ENCODE measurements at regions not wholly inside any gene's neighbourhood (a gene's known extent, or its start where the extent isn't known, plus 50 kb on each side); places are given as distances from the start of the nearest gene placed in this dataset.

- DNase-seq (ENCODE audit: extremely low read depth in 1 of 2, low read depth in 1 of 2): no peak
These were observed 139.3 kb downstream of the IRF8 start for GRCh38 chr16:86037999-86038925.

DNA sequence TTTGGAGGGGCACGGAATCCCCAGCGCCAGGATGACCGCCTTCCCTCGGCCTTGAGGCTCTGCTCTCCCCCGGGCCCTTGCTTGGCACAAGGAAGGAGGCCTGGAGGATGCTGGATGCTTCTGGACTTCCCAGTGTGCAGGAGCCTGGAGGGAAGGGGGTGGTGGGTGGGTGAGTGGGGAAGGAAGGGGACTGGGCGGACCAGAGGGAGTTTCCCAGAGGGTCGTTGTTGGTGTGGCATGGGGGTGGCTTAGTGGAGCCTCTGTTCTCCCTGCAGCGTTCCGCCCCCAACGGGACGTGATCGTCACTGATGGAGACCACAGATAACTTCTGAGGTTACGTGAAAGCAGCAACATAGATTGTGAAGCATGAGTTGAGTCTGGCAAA is 140.0 kb downstream of the IRF8 start:
- peak in 1 of 2 donors; percentile 10 for DNase-seq (ENCODE audit: extremely low read depth in 1 of 2, low read depth in 1 of 2)

- DNase-seq (ENCODE audit: extremely low read depth in 1 of 2, low read depth in 1 of 2): no peak
These were observed 140.6 kb downstream of the IRF8 start for GRCh38 chr16:86039606-86040005.

DNA sequence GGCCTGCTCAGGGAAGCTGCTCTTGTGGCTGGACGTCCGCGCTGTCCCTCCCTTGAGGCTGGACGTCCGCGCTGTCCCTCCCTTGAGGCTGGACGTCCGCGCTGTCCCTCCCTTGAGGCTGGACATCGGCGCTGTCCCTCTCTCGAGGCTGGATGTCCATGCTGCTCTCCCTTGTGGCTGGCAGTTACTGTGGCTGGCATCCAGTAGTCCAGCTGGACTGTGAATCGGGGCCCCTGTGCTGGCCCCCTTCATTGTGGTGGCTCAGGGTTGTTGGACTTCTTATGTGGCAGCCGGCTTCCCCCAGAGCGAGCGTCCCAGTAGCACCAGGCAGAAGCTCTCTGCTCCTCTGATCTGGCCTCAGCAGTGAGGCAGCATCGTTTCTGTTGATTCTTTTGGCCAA is 141.5 kb downstream of the IRF8 start:
- no peak for DNase-seq (ENCODE audit: extremely low read depth in 1 of 2, low read depth in 1 of 2)

DNA sequence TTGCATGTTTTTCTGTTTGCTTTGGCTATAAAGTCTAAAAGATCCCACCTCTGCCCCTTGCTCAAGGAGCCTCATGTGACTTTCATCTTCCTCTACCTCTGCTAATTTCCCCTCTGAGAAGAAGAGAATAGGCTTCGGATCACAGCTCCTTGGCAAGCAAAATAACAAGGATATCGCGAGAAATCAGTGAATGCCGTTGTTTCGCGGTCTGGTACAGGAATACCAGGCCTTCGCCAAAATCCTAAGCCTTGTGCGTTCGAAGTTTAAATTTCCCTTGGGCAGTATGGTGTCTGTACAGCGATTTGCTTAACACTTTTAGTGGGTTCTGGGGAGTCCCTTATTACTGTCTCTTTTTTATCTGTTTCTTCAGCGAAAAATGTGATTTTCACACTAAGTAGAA is 142.3 kb downstream of the IRF8 start:
- DNase-seq (ENCODE audit: extremely low read depth in 1 of 2, low read depth in 1 of 2): no peak

GRCh38 chr16:86041807-86042206 is 142.8 kb downstream of the IRF8 start:
- DNase-seq (ENCODE audit: extremely low read depth in 1 of 2, low read depth in 1 of 2): no peak

- no peak for DNase-seq (ENCODE audit: extremely low read depth in 1 of 2, low read depth in 1 of 2)
These were observed 143.4 kb downstream of the IRF8 start for GRCh38 chr16:86042393-86042792.

DNA sequence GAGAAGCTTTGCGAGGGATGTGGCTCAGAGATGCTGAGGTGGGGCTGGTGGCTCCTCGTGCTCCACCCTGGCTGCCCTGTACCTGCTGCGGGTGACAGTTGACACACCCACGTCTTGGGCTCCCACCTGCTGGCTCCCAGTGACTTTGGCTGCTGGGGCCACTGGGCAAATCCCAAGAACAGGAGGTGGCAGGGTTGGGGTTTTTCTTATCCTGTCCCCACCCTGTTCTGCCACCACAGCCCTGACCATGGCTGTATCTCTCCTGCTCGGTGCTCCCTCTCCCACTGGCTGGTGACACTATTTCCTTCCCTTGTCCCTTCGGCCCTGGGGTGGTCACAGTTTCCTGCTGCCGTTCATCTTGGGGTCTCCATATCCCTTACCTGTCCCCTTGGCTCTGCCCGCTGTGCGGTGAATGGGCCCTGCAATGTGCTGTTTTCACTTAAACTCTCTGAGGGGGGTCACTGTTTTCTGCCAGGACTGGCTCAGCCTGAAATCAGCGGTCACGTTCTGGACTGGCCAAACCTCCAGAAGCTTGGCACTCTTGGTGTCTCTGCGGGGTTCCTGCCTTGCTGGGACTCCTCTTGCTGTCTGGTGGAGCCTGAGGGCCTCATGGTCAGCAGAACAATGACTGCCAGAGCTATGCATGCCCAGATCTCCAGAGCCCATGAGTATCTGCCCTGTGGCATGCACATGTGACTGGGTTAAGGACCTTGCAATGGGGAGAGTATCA is 144.2 kb downstream of the IRF8 start:
- DNase-seq (ENCODE audit: extremely low read depth in 1 of 2, low read depth in 1 of 2): no peak

GRCh38 chr16:86044241-86044671 is 145.3 kb downstream of the IRF8 start:
- no peak for DNase-seq (ENCODE audit: extremely low read depth in 1 of 2, low read depth in 1 of 2)

- peak in 1 of 2 donors; percentile 29 for DNase-seq (ENCODE audit: extremely low read depth in 1 of 2, low read depth in 1 of 2)
These were observed 146.1 kb downstream of the IRF8 start for GRCh38 chr16:86044881-86045590.

DNA sequence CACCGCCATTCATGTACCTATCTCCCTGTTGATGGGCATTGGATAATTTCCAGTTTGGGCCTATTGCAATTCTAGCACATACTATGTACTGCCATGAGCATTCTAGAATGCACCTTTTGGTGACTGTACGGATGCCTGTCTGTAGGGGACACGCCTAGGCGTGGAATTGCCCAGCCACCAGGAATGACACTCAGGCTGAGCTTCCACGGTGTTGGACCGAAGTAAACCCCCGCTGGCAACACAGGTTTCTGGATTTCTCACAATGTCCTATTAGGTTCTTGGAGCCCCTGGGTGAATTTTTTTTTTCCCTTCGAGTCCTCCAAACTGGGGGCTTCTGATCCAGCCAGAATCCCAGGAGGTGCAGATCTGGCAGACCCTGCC is 146.6 kb downstream of the IRF8 start:
- no peak for DNase-seq (ENCODE audit: extremely low read depth in 1 of 2, low read depth in 1 of 2)

DNA sequence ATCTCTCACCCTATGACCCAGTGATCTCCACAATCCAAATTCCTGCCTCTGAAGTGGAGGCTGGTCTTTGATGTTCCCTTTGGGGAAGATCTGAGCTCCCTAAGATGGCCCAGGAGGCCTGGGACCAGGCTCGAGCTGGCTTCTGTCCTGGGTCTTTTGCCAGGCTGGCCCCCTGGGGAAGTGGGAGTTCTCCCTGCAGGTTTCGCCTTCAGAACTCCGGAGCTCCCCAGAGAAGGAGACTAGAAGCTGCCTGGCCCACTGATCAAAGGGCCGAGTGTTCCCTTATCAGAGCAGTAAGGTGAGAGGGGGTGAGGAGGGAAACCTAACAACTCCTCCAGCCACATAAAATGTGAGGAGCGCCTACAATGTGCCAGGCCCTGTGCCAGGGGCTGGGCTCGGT is 147.1 kb downstream of the IRF8 start:
- no peak for DNase-seq (ENCODE audit: extremely low read depth in 1 of 2, low read depth in 1 of 2)

DNA sequence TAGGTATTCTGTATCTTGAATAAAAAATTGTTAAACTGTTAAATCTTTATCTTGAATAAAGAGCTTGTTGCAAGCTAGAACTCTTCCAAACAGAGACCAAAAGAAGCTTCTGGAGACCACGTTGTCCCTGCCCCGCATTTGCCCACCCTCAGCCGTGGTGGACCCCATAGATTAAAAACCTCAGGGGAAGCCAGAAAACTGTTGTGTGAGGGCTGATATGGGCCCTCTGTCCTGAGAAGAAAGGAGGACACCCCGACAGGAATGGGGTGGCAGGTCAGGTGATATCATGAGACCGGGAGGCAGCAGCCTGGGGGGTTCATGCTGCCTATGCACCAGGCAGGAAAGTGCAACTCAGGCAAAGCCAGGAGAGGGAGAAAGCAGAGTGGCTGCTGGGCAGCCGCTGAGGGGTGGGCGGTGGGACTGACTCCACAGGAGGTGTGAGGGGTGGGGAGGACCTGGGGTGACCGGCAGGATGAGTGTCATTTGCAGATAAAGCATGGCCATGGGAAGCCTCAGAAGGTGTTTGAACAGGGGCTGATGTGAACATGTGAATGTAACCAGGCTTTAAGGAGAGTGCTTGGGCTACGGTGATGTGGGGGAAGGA is 147.8 kb downstream of the IRF8 start:
- no peak for DNase-seq (ENCODE audit: extremely low read depth in 1 of 2, low read depth in 1 of 2)

DNA sequence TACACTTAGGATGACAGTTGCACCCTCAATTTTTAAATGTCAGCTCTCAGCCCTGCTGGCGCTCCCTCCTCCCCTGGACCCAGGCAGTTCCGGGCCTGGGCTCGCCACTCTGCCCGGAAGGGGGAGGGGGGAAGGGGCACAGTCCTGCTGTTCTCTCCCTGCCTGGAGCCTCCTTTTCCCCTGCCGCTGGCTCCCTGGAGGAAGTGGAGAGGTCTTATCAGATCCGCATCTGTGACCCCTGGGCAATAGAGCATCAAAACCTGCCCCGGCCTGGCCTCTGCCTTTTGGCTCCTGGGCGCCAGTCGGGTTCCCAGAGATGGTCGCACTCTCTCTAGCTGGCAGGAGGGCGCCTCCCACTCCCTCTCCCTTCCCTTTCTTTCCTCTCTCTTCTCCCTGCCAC is 149.3 kb downstream of the IRF8 start:
- no peak for DNase-seq (ENCODE audit: extremely low read depth in 1 of 2, low read depth in 1 of 2)

- no peak for DNase-seq (ENCODE audit: extremely low read depth in 1 of 2, low read depth in 1 of 2)
These were observed 150.1 kb downstream of the IRF8 start for GRCh38 chr16:86048882-86049585.

DNA sequence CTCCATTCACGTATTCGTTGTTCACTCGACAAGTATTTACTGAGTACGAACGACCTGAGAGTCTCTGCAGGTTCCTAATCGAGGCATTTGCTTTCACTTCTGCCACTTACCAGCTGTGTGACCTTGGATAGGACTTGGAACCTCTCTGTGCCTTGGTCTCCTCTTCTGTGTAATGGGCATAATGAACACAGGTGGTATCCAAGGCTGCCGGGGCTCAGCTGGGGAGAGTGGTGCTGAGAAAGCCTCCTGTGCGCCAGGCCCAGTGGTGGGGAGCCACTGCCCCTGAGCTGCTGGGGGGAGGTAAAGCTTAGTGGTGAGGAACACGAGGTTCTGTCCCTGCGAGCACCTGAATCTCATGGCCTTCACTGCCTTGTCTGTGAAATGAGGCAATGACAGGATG is 150.7 kb downstream of the IRF8 start:
- no peak for DNase-seq (ENCODE audit: extremely low read depth in 1 of 2, low read depth in 1 of 2)

DNA sequence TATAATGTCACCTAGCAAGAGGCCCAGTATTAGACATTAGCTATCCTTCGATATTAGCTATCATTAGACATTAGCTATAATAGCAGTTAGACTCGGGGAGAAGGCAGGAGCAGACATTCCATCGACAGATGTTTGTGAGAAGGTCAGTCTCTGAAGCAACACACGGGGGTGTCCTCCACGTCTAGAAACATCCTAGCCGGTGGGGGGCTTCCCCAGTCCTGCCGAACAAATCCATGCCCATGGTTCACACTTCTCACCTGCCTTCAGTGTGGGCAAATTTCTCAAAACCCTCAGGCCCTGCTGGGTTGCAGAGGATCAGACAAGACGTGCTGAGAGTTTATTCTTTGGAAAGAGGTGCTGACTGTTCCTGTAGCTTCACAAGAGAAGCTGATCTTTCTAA is 151.1 kb downstream of the IRF8 start:
- no peak for DNase-seq (ENCODE audit: extremely low read depth in 1 of 2, low read depth in 1 of 2)

- DNase-seq (ENCODE audit: extremely low read depth in 1 of 2, low read depth in 1 of 2): no peak
These were observed 151.8 kb downstream of the IRF8 start for GRCh38 chr16:86050591-86051367.

- no peak for DNase-seq (ENCODE audit: extremely low read depth in 1 of 2, low read depth in 1 of 2)
These were observed 152.6 kb downstream of the IRF8 start for GRCh38 chr16:86051368-86052114.
